ENCODE measurements at regions not wholly inside any gene's neighbourhood (a gene's known extent, or its start where the extent isn't known, plus 50 kb on each side); places are given as distances from the start of the nearest gene placed in this dataset.

DNA sequence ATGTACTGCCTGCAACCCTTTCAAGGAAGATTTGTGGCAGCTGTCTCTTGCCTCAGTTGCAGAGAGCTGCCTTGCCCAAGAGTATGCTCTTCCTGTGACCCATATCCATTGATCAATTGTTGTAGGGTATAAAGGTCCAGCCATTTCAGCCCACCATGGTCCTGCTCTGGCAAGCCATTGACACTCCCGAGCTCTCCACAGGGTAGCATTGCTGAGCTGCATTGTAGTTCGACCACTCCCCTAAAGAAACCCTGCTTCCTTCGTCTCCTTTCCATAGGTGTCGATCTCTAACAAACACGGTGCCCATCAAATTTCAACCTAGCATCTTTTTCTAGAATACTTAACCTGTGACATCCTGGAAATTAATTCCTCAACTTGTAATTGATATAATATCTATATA is 104.9 kb upstream of the NDUFV2 start:
- TF ChIP-seq, protein P1, sequence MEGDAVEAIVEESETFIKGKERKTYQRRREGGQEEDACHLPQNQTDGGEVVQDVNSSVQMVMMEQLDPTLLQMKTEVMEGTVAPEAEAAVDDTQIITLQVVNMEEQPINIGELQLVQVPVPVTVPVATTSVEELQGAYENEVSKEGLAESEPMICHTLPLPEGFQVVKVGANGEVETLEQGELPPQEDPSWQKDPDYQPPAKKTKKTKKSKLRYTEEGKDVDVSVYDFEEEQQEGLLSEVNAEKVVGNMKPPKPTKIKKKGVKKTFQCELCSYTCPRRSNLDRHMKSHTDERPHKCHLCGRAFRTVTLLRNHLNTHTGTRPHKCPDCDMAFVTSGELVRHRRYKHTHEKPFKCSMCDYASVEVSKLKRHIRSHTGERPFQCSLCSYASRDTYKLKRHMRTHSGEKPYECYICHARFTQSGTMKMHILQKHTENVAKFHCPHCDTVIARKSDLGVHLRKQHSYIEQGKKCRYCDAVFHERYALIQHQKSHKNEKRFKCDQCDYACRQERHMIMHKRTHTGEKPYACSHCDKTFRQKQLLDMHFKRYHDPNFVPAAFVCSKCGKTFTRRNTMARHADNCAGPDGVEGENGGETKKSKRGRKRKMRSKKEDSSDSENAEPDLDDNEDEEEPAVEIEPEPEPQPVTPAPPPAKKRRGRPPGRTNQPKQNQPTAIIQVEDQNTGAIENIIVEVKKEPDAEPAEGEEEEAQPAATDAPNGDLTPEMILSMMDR (IDR thresholded peaks at IDR 0.05), result no peak
- TF ChIP-seq POLR2A (IDR thresholded peaks at IDR 0.05), result no peak
